HUDEP-2 (cell line): ENCODE measurements at regions not wholly inside any gene's neighbourhood (a gene's known extent, or its start where the extent isn't known, plus 50 kb on each side); places are given as distances from the start of the nearest gene placed in this dataset.

Experiments used
- DNase-seq, 76 experiments: peaks; one replicate each; lab custom pipeline; 2025; ENCODE audit not compliant: unreplicated experiment in 76 of 76; lab: John Stamatoyannopoulos, UW

DNA sequence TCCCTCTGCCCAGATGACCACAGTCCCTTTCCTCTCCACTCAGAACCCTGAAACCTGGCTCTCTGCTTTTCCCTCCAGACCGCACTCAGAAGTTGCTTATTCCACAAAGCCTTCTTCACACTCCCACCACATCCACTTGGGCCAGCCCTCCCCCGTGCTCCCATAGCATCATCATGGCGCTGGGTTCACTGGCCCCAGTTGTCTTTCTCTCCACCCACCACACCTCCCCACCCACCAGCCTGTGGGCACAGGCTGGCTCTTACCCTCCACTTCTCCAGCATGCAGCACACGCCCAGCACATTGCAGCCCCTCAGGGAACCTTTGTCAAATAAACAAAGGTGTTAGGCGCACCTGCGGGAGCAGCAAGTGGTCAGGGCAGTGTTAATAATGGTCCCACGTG lies 130.0 kb downstream of the KATNIP start:
- DNase-seq, result no peak

DNA sequence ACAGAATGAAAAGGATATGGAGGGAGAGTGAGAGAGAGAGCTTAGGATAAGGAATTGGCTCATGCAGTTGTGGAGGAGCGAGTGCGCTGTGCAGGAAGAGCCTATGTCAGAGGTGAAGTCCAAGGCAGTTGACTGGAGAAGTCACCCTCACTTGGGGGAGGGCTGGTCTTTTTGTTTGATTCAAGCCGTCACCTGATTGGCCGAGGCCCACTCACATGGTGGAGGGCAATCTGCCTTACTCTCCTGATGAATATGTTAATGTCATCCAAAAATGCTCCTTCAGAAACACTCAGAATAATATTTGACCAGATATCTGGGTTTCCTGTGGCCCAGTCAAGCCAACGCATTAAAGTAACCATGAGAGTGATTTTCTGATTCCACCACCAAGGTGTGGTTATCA lies 131.7 kb downstream of the KATNIP start:
- DNase-seq, result no peak

DNA sequence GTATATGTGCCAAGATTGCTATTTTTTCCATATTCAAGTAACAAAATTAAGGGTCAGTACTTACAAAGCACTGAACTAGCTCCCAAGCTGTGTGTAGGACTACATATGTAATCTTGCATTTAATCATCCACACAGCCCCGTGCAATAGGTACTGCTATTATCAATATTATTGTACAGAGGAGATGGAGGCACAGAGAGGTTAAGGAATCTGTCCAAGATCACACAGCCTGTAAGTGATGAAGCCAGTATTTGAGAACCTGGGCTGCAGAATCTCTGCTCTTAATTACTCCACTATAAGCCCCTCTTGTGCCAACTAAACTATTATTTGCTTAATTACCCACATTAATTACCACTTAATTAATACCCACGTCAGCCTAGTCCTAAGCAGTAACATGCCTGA lies 134.1 kb downstream of the KATNIP start:
- no peak for DNase-seq

DNA sequence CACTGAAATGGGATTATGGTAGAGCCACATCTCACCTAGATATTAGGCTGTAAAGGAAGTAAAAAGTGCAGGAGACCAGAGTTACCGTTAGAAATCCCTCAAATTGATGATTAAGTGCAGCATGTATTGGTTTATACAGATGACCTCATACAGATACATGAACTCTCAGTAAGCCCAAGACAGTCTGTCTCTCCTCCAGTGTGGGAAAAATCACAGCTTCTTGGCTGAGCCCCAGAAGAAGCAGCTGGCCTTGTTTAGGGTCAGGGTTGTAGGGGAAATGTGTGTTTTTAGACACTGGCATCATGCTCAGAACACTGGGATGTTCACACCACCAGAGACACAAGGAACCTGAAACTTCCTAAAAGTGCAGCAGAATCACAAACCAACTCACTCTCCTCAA lies 135.9 kb downstream of the KATNIP start:
- no peak for DNase-seq

DNA sequence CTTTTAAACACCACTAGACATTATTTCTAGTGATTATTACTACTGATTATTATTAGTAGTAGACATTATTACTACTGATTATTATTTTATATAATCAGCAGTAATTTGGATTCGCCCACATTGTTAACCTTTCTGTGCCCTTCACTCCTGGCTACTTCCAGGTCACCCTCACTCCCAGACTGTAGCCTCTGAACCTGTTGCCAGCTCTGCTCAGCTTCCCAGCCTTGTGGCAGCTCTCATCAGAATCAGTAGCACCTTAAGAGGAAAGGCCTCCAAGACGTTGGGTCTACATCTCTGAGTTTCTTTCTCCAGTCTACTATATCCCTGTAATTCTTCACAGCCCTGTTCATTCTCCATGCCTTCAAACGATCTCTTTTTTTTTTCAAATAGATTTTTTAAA lies 137.0 kb downstream of the KATNIP start:
- no peak for DNase-seq

DNA sequence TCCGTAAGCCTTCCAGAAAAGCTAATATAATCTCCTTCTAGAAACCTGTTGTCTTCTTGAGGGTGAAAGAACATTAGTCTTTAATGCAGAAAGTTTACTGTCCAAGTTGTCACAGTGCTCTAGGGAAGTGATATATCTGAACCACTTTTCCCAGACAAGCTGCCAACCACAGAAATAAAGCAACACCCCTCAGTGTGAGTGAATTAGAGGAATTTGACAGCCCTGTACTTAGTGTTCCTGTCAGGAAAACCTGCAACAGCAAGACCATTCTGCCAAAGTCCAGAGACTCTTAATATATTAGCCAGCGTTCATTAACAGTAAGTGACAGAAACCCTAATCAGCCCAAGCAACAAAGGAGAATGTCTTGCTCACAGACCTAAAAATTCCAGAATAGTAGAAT lies 137.7 kb downstream of the KATNIP start:
- DNase-seq, result no peak

DNA sequence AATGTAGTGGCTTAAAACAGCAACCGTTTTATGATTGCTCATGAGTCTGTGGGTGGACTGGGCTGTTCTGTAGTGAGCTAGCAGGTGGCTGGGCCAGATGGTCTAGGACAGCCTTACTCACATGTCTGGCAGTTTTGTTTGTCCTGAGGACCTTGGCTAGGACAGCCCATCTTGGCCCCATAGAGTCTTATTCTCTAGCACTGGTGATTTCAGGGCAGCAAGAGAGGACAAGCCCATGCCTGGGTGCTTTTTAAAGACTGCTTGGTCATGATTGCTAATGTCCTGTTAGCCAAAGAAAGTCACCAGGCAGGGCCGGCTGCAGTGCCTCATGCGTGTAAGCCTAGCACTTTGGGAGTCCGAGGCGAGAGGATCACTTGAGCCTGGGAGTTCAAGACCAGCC lies 139.8 kb downstream of the KATNIP start:
- DNase-seq, result no peak

DNA sequence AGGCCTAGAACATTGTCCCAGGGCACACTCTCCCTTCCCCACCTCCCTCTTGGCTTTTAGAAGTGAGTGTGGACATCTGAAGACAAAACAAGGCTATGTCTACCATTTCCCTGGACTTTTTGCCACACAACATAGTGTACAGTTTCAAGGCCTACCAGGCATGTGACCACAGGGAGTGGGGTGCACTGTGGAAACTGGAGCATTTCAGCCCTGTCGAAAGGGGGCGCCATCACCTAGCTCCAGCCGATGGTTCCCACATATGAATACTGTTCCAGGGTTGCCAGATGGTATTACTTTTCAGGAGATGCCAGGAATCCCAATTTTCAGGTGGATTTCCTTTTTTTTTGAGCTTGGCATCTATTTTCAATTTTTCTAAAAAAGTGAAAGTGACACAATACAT lies 140.7 kb downstream of the KATNIP start:
- DNase-seq, result peak in 53 of 76 experiments; percentile 2 to 62 (median 27)

DNA sequence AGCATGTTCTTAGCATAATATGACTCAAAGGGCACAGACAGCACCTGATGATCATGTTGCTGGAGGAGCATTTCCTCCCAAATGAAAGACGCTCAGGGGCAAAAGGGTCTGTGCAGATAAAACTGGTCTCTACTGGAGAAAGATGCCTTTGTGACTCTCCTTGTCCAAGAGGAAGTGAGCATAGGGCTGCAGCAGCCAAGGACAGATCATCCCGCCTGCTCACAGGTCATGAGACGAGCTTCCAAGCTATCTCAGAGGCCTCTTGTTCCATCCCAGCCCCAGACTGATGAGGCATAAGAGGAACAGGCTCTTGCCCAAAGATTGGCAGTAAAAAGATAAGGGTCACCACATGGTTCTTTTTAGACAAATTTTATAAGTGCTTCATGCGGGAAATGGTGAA lies 141.8 kb downstream of the KATNIP start:
- peak in 1 of 76 experiments; percentile 5 for DNase-seq

DNA sequence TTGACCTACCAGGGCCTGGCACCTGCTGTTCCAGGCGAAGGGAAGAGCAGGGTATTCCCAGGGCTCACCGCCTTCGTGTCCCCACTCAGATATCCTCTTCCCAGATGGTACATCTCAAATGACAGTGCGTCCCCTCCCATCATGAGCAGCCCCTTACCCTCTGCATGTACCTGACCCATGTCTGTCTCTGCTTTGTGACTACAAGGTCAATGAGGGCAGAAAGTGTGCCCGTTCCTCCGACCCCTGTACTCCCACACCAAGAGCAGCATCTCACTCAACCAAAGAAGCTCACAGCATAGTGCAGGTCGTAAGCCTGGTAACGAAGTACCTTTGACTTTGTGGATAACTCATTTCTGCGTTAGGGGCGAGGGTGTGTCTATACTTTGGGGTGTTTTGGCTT lies 142.6 kb downstream of the KATNIP start:
- no peak for DNase-seq

DNA sequence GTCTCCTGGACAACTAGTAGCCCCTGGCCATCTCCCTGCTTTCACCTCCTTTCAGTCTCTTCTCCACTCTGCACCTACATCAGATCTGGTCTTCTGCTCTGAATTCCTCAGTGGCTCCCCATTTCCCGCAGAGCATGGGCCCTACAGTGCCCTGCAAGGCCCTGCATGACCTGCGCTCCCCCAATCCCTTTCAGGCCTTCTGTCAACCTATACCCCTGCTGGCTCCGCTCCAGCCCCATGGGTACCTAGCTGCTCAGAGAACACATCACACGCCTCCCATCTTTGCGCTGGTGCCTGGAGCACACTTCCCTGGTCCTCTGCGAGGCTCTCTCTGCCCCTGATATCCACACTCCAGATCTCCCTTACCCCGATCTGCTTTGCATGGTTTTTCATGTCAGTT lies 145.2 kb downstream of the KATNIP start:
- no peak for DNase-seq

DNA sequence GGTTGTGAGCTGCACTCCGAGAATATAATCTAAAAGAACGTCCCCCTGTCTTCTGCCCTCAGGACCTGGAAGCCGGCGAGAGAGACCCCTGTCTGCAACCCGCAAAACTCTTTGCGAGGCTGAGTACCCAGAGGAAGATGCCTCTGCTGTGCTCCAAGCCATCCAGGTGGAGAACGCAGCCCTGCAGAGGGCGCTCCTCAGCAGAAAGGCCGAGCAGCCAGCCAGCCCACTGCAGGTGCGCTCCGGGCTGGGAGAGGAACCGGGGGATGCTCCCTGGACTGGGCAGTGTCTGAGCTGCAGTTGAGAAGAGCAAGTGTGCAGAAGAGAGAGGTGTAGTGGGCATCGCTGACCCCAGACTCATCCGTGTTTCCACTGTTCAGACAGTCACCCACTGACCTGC lies 148.3 kb downstream of the KATNIP start:
- peak in 11 of 76 experiments; percentile 0 to 21 (median 8) for DNase-seq

DNA sequence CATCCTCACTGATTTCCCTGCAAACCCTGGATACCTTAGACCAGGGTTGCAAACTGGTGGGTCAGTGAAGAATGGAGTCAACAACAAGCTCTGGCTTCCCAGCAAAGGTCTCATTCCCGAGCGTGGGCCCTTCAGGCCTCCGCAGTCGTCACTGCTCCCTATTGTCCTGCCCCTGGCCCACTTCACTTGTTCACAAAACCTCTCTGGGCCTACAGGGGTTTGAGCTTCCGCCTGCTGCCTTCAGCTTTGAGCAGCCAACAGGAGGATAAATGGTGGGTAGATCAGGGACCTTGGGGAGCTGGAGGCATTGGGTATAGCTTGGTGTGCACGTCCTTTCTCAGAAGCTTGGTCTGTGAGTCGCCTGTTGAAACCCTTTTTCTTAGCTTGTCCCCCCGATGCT lies 148.8 kb downstream of the KATNIP start:
- no peak for DNase-seq

DNA sequence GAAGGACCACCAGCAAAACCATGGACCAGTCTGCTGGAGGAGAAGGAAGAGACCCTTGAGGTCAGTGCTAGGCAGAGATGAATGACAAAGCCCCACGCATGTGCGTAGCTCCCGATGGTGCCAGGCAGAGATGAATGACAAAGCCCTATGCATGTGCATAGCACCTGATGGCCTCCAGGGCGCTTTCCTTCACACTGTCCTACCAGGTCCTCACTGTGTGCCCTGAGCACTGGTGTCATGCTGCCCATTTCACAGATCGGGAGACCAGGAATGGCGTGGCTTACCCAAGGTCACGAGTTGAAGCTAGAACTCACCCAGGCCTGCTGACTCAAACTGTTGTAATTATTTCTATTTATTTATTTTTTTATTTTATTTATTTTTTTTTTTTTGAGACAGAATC lies 149.6 kb downstream of the KATNIP start:
- DNase-seq, result no peak

DNA sequence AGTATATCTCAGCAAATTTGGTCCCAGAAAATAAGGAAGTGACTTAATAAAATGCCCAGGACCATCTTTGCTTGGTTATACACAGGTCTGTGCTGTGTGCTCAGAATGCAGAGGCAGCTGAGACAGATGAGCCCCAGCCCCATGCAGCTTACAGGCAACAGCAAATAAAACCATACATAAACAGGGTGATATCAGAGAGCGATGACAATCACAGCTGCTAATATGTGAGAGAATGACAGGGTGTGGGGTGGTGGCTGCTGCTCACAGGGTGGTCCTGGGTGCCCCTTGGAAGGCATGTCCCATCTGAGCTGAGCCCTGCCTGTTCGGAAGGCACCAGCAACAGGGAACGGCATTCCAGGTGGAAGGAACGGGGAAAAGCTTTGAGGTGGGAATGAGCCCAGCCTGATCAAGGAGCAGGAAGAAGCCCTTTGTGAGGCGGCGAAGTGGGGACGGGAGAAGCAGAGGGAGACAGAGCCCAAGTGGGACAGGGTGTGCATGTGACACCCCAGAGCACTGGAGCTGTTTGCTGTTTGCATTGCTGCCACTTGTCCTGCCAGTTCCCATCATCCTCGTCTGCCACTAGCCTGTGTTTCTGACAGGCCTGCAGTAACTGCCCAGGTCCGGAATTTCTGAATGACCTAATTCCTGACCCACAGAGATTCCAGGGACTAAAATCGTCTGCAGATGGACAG lies 150.5 kb downstream of the KATNIP start:
- no peak for DNase-seq

DNA sequence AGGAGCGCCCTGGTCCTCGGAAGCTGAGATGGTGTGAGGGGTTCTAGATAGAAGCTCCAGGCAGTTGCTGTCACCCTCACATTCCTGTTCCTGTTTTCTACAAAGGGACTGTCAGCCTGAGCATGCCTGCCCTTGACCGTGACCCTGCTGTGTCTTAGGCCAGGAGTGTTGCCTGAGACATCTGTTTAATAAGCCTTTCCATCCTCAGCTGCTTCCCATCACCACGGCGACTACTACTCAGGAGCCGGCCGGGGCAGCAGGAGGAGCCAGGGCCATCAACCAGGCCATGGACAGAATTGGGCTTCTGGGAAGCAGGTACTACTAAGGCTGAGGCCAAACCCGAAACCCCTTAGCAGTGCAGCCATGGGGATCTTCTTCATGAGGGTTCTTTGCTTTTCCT lies 151.4 kb downstream of the KATNIP start:
- DNase-seq, result no peak

DNA sequence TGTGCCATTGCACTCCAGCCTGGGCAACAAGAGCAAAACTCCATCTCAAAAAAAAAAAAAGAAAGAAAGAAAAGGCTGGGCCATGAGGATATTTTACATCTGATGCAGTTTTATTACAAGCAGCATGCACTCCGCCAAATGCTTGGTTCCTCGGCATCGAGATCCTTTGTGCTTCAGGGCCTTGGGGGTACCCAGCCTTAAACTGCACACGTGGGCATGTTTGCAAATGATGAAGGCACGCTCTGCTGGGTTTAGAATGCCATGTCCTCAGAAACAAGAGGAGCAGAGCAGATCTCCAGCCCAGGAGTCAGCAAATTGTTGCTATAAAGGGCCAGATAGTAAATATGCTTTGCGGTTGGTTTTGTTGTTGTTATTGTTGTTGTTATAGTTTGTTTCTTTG lies 153.2 kb downstream of the KATNIP start:
- DNase-seq, result no peak

DNA sequence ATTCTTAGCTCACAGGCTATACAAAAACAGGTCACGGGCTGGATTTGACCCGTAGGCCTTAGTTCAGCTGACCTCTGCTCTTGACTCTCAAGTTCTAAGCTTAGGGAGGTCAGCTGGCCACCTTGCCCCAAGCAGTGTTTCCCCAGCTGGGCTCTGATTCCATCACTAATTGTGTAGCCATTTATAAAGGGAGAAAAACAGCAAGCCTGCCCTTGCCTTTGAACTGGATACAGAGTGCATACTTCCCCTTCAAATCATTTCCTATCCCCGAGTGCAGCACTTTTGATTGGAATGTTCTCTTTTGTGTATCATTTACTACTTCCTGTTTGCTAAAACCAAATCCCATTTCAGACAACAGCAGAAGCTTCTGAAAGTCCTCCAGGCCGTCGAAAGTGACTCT lies 153.6 kb downstream of the KATNIP start:
- no peak for DNase-seq

DNA sequence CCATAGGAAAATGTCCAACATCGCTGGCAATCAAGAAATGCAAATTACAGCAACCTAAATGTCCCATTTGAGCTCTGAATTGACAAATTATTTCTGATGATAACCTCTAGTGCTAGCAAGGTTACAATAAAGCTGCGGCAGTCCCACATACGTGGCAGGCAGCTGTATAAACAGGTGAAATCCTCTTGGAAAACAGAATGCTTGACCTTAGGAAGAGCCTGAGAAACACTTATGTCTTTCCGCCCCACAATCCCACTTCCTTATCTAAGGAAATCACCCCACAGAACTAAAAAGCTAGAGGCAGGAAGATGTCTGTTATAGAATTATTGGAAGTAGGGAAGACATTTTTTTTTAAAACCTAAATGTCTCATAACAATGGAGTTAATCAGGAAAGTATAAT lies 154.3 kb downstream of the KATNIP start:
- DNase-seq, result no peak

DNA sequence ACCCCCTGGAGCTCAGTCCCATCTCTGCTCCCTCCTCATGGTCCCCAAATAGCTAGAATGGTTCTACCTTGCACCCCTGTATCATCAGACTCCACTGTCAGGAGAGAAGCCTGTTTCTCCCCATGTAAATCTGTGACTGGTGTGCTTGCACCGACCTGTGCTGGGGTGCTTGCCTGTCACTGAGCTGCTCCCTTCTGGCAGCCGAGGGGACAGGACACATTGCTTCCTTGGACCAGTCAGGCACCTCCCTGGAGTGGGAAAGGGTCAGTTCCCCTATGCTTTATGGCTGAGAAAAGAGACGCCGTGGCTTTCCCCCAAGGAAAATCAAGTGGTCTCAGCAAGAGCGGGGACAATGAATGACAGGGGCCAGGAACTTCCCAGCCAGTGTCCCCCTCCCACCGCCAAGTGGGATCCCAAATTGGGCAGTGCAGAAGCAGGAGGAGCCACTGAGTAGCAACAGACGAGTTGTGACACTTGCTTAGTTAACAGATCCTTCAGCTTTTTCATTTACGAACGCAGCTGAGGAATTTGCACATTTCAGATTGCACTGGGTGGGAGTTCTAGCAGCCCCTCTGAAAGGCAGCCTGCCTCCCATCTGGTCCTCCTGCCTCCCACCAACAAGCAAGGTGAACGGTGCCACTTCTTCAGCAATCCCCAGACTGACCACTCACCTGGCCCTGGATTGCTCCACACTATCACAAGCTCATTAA lies 156.4 kb downstream of the KATNIP start:
- no peak for DNase-seq

DNA sequence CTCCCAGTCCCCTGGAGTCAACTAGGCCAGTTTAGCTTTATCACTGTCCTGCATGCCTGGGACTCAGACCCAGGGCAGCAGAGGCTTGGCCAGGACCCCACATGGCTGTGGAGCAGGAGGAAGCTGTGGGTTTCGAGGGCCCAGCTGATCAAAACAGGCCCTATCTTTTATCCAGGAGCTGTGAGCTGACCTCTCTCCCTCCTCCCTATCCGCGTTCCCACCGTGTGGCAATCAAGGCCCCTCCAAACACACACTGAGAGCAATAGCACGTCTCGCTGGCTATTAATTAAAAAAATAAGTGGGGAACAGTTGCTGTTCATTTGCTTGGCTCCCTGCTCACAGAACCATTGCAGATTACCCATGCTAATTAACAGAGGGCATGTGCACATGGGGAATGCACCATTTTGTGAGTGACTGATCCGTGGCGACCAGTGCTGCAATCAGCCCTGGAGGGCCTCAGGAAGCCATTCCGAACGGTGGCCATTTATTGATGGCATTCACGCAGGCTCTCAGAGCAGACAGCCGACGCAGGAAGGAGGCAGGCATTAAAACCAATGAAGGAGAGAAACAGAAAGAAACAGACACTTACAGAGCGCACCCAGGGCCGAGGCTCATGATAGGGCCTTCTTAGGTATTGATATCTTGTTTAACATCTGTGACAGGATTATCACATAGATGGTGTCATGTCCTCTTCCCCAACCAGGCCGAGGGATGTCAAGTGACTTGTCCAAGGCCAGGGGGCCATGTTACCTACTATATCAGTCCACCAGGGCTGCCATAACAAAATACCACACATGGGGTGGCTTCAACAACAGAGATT lies 157.1 kb downstream of the KATNIP start:
- no peak for DNase-seq

DNA sequence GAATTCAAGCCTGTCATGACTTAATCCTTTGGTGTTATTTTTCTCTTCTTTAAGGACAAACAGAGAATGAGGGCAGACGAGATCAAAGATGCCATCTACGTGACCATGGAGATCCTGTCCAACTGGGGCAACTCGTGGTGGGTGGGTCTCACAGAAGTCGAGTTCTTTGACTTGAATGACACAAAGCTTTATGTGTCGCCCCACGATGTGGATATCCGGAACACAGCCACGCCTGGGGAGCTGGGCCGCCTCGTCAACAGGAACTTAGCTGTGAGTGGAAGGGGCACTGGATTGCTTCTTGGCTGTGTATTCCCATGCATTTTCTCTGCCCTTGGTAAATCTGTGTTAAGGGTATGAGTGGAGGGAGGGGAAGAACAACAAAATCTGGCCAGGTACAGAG lies 158.7 kb downstream of the KATNIP start:
- no peak for DNase-seq
